T-helper 1 cell treated with Interleukin-12 subunit alpha and Interleukin-12 subunit beta and Interleukin-4 antibody, amounts not matched to agents 30 ng/mL and 1 ng/mL, for 36 hours (primary cell): ENCODE measurements at regions not wholly inside any gene's neighbourhood (a gene's known extent, or its start where the extent isn't known, plus 50 kb on each side); places are given as distances from the start of the nearest gene placed in this dataset.
"Not testable (repeated sequence)": the region's sequence is repeated elsewhere in the genome, so short reads cannot be mapped to it uniquely, and the experiment has no call there.

Experiments
- intact Hi-C: fragments of 100-400 bp; cut with micrococcal nuclease; formaldehyde crosslinking; loops from one replicate; pipeline ENCODE4 v1.15.1; 2024

GRCh38 chr6:27553123-27553904 is 80.4 kb upstream of the ZNF184 start:
- intact Hi-C loops = loop anchor here (2.0 to 10.0 kb wide), 4 partner anchors 115 to 1259 kb away; no protein-coding TSS in a partner anchor

GRCh38 chr6:27551607-27552006 is 78.7 kb upstream of the ZNF184 start:
- intact Hi-C loops = loop anchor here (2.0 to 10.0 kb wide), 4 partner anchors 117 to 1261 kb away; no protein-coding TSS in a partner anchor

GRCh38 chr6:27550692-27551091 is 77.8 kb upstream of the ZNF184 start:
- intact Hi-C loops = loop anchor here (5.0 to 10.0 kb wide), 3 partner anchors 1184 to 1262 kb away; no protein-coding TSS in a partner anchor

- intact Hi-C loops = loop anchor here (5.0 kb wide), 1 partner anchor 267 kb away; no protein-coding TSS in a partner anchor
These were observed 76.3 kb upstream of the ZNF184 start for GRCh38 chr6:27549241-27549598.

- intact Hi-C loops = loop anchor here (5.0 kb wide), 1 partner anchor 265 kb away; no protein-coding TSS in a partner anchor
These were observed 74.5 kb upstream of the ZNF184 start for GRCh38 chr6:27547157-27548075.

GRCh38 chr6:27546522-27546921 is 73.6 kb upstream of the ZNF184 start:
- intact Hi-C loops = loop anchor here (5.0 kb wide), 1 partner anchor 264 kb away; no protein-coding TSS in a partner anchor

- intact Hi-C loops = loop anchor here (2.0 to 5.0 kb wide), 3 partner anchors 15 to 263 kb away; no protein-coding TSS in a partner anchor
These were observed 72.6 kb upstream of the ZNF184 start for GRCh38 chr6:27545271-27546046.

GRCh38 chr6:27544612-27545260 is 71.8 kb upstream of the ZNF184 start:
- intact Hi-C loops = loop anchor here (2.0 to 5.0 kb wide), 3 partner anchors 16 to 262 kb away; no protein-coding TSS in a partner anchor

GRCh38 chr6:27544135-27544534 is 71.2 kb upstream of the ZNF184 start:
- intact Hi-C loops = loop anchor here (2.0 kb wide), 2 partner anchors 17 to 49 kb away; no protein-coding TSS in a partner anchor

- intact Hi-C loops = no loop called here
These were observed 69.6 kb upstream of the ZNF184 start for GRCh38 chr6:27542485-27542884.

GRCh38 chr6:27541933-27542297 is 69.0 kb upstream of the ZNF184 start:
- intact Hi-C loops = no loop called here

- intact Hi-C loops = no loop called here
These were observed 68.5 kb upstream of the ZNF184 start for GRCh38 chr6:27541212-27541932.

- intact Hi-C loops = no loop called here
These were observed 66.6 kb upstream of the ZNF184 start for GRCh38 chr6:27539551-27539950.

GRCh38 chr6:27532820-27533538 is 60.1 kb upstream of the ZNF184 start:
- intact Hi-C loops = no loop called here

- intact Hi-C loops = no loop called here
These were observed 59.0 kb upstream of the ZNF184 start for GRCh38 chr6:27531772-27532459.

GRCh38 chr6:27529796-27530195 is 56.9 kb upstream of the ZNF184 start:
- intact Hi-C loops = not testable (repeated sequence)

- intact Hi-C loops = no loop called here
These were observed 55.8 kb upstream of the ZNF184 start for GRCh38 chr6:27528714-27529113.
